PFSK-1 (cell line): ENCODE measurements at regions not wholly inside any gene's neighbourhood (a gene's known extent, or its start where the extent isn't known, plus 50 kb on each side); places are given as distances from the start of the nearest gene placed in this dataset.

Experiments
- FOXP2 ChIP-seq: optimal IDR thresholded peaks from 2 replicates; pipeline ENCODE3; 2011; ENCODE audit warnings: borderline replicate concordance, control low read depth, inconsistent platforms; ENCODE audit not compliant: insufficient read depth; ENCODE audit errors: extremely low read length, extremely low read depth
- POLR2AphosphoS5 ChIP-seq: IDR thresholded peaks from 2 replicates; pipeline ENCODE4 v1.6.1; 2012; ENCODE audit warnings: low read depth, mild to moderate bottlenecking, control low read depth, low read length, moderate library complexity
- REST ChIP-seq, 2 experiments: IDR thresholded peaks; 2 replicates each; pipeline versions ENCODE4 v1.6.1 to v1.8.0; 2011 to 2012; ENCODE audit warnings: low read depth in 2 of 2, low read length in 2 of 2, control low read depth in 1 of 2, inconsistent platforms in 1 of 2, mild to moderate bottlenecking in 1 of 2, moderate library complexity in 1 of 2; ENCODE audit not compliant: insufficient read depth in 1 of 2
- SIN3A ChIP-seq: IDR thresholded peaks from 2 replicates; pipeline ENCODE4 v1.6.1; 2012; ENCODE audit warnings: mild to moderate bottlenecking, low read length, moderate library complexity, borderline replicate concordance; ENCODE audit not compliant: insufficient read depth
- TAF1 ChIP-seq: IDR thresholded peaks from 2 replicates; pipeline ENCODE4 v1.6.1; 2012; ENCODE audit warnings: low read length, control low read depth, borderline replicate concordance; ENCODE audit not compliant: insufficient read depth

GRCh38 chr12:30201301-30202160 lies 417.8 kb upstream of the TMTC1 start:
- TF ChIP-seq REST (IDR thresholded peaks at IDR 0.05; ENCODE audit: insufficient read depth in 1 of 2, low read depth in 2 of 2, low read length in 2 of 2) (no peak), POLR2AphosphoS5 (no peak), TAF1 (no peak)

GRCh38 chr12:30200864-30201263 lies 417.1 kb upstream of the TMTC1 start:
- TF ChIP-seq REST (IDR thresholded peaks at IDR 0.05; ENCODE audit: insufficient read depth in 1 of 2, low read depth in 2 of 2, low read length in 2 of 2) (no peak), TAF1 (no peak), SIN3A (no peak), POLR2AphosphoS5 (no peak), FOXP2 (no peak)

GRCh38 chr12:30197392-30198057 lies 413.8 kb upstream of the TMTC1 start:
- TF ChIP-seq REST (IDR thresholded peaks at IDR 0.05; ENCODE audit: insufficient read depth in 1 of 2, low read depth in 2 of 2, low read length in 2 of 2) = no peak
- TF ChIP-seq POLR2AphosphoS5 = no peak
- TF ChIP-seq FOXP2 = no peak
- no peak for TF ChIP-seq SIN3A
- no peak for TF ChIP-seq TAF1

GRCh38 chr12:30191696-30192455 lies 408.1 kb upstream of the TMTC1 start:
- TF ChIP-seq POLR2AphosphoS5 = no peak
- no peak for TF ChIP-seq FOXP2
- TF ChIP-seq TAF1 = no peak
- no peak for TF ChIP-seq SIN3A
- TF ChIP-seq REST (IDR thresholded peaks at IDR 0.05; ENCODE audit: insufficient read depth in 1 of 2, low read depth in 2 of 2, low read length in 2 of 2) = no peak
